ENCODE measurements at regions not wholly inside any gene's neighbourhood (a gene's known extent, or its start where the extent isn't known, plus 50 kb on each side); places are given as distances from the start of the nearest gene placed in this dataset.

GRCh38 chr7:10759120-10759519 lies 214.6 kb upstream of the PHF14 start:
- Mint-ChIP-seq H3K4me1 (peaks cover 9% of the 10 kb centered on the region), H3K9me3 (peaks cover 12% of the 10 kb centered on the region), H3K27me3 (ENCODE audit: low read depth) (no peaks in the 10 kb centered on the region), H3K36me3 (ENCODE audit: low read depth) (peaks cover 11% of the 10 kb centered on the region), H3K4me3 (no peak overlapping the region), H3K27ac (ENCODE audit: unreplicated experiment) (no peak overlapping the region)
- DNase-seq (ENCODE audit: low read depth, low spot score): no peak
- no peak for TF ChIP-seq CTCF (conservative IDR thresholded peaks at IDR 0.05)

- Mint-ChIP-seq H3K4me1 (peaks cover 12% of the 10 kb centered on the region), H3K27me3 (ENCODE audit: low read depth) (no peaks in the 10 kb centered on the region), H3K4me3 (no peak overlapping the region), H3K36me3 (ENCODE audit: low read depth) (no peaks in the 10 kb centered on the region), H3K9me3 (peaks cover 7% of the 10 kb centered on the region), H3K27ac (ENCODE audit: unreplicated experiment) (no peak overlapping the region)
- DNase-seq (ENCODE audit: low read depth, low spot score): no peak
- no peak for TF ChIP-seq CTCF (conservative IDR thresholded peaks at IDR 0.05)
Measured at GRCh38 chr7:10767771-10768170, 205.9 kb upstream of the PHF14 start.

GRCh38 chr7:10770176-10770575 lies 203.5 kb upstream of the PHF14 start:
- no peak for DNase-seq (ENCODE audit: low read depth, low spot score)
- no peaks in the 10 kb centered on the region for H3K36me3 Mint-ChIP-seq (ENCODE audit: low read depth)
- no peak overlapping the region for H3K4me3 Mint-ChIP-seq
- H3K4me1 Mint-ChIP-seq: peaks cover 12% of the 10 kb centered on the region
- no peak overlapping the region for H3K27ac Mint-ChIP-seq (ENCODE audit: unreplicated experiment)
- H3K9me3 Mint-ChIP-seq: peaks cover 7% of the 10 kb centered on the region
- TF ChIP-seq CTCF (conservative IDR thresholded peaks at IDR 0.05): no peak
- no peaks in the 10 kb centered on the region for H3K27me3 Mint-ChIP-seq (ENCODE audit: low read depth)

- no peaks in the 10 kb centered on the region for H3K36me3 Mint-ChIP-seq (ENCODE audit: low read depth)
- H3K4me1 Mint-ChIP-seq: peaks cover 12% of the 10 kb centered on the region
- no peak overlapping the region for H3K27ac Mint-ChIP-seq (ENCODE audit: unreplicated experiment)
- peaks cover 7% of the 10 kb centered on the region for H3K9me3 Mint-ChIP-seq
- no peak overlapping the region for H3K4me3 Mint-ChIP-seq
- no peak for DNase-seq (ENCODE audit: low read depth, low spot score)
- H3K27me3 Mint-ChIP-seq (ENCODE audit: low read depth): no peaks in the 10 kb centered on the region
- TF ChIP-seq CTCF (conservative IDR thresholded peaks at IDR 0.05): no peak
Measured at GRCh38 chr7:10773430-10773829, 200.2 kb upstream of the PHF14 start.

GRCh38 chr7:10779465-10780399 lies 193.9 kb upstream of the PHF14 start:
- no peak for DNase-seq (ENCODE audit: low read depth, low spot score)
- Mint-ChIP-seq H3K36me3 (ENCODE audit: low read depth) (peaks cover 5% of the 10 kb centered on the region), H3K4me1 (no peaks in the 10 kb centered on the region), H3K4me3 (no peak overlapping the region), H3K27ac (ENCODE audit: unreplicated experiment) (peak overlapping the region; percentile 62), H3K27me3 (ENCODE audit: low read depth) (no peaks in the 10 kb centered on the region), H3K9me3 (peaks cover 5% of the 10 kb centered on the region)
- no peak for TF ChIP-seq CTCF (conservative IDR thresholded peaks at IDR 0.05)

All from neural crest cell (in vitro differentiated cells).